ENCODE measurements at regions not wholly inside any gene's neighbourhood (a gene's known extent, or its start where the extent isn't known, plus 50 kb on each side); places are given as distances from the start of the nearest gene placed in this dataset.
"Not testable (repeated sequence)": the region's sequence is repeated elsewhere in the genome, so short reads cannot be mapped to it uniquely, and the experiment has no call there.

- no peaks in the 10 kb centered on the region for H3K9me3 ChIP-seq (ENCODE audit: control insufficient read depth in 2 of 2, low read length in 2 of 2)
- H3K9ac ChIP-seq (ENCODE audit: low read length in 2 of 2) = no peak overlapping the region
- H3K27ac ChIP-seq (ENCODE audit: low read length) = no peak overlapping the region
- H3K27me3 ChIP-seq (ENCODE audit: control insufficient read depth in 1 of 2, insufficient read depth in 2 of 2, low read length in 2 of 2) = no peaks in the 10 kb centered on the region
- H3K36me3 ChIP-seq (ENCODE audit: control insufficient read depth in 2 of 2, insufficient read depth in 2 of 2, low read length in 2 of 2) = no peaks in the 10 kb centered on the region
- no peaks in the 10 kb centered on the region for H3K4me1 ChIP-seq (ENCODE audit: control insufficient read depth, insufficient read depth, low read length)
- no peak overlapping the region for H3K4me3 ChIP-seq (ENCODE audit: low read length in 2 of 2)
Observed at GRCh38 chr12:88816201-88816600, 235.9 kb upstream of the KITLG start.

GRCh38 chr12:88814779-88815178 is 234.5 kb upstream of the KITLG start:
- H3K36me3 ChIP-seq (ENCODE audit: control insufficient read depth in 2 of 2, insufficient read depth in 2 of 2, low read length in 2 of 2) = no peaks in the 10 kb centered on the region

GRCh38 chr12:88812610-88813009 is 232.3 kb upstream of the KITLG start:
- Histone ChIP-seq H3K4me1 (ENCODE audit: control insufficient read depth, insufficient read depth, low read length) (no peaks in the 10 kb centered on the region), H3K4me3 (ENCODE audit: low read length in 2 of 2) (no peak overlapping the region), H3K27ac (ENCODE audit: low read length) (no peak overlapping the region), H3K27me3 (ENCODE audit: control insufficient read depth in 1 of 2, insufficient read depth in 2 of 2, low read length in 2 of 2) (no peaks in the 10 kb centered on the region), H3K9me3 (ENCODE audit: control insufficient read depth in 2 of 2, low read length in 2 of 2) (no peaks in the 10 kb centered on the region), H3K9ac (ENCODE audit: low read length in 2 of 2) (no peak overlapping the region), H3K36me3 (ENCODE audit: control insufficient read depth in 2 of 2, insufficient read depth in 2 of 2, low read length in 2 of 2) (no peaks in the 10 kb centered on the region)

More at GRCh38 chr12:88814779-88815178, 234.5 kb upstream of the KITLG start:
- Histone ChIP-seq H3K9me3 (ENCODE audit: control insufficient read depth in 2 of 2, low read length in 2 of 2) (no peaks in the 10 kb centered on the region), H3K4me3 (ENCODE audit: low read length in 2 of 2) (no peak overlapping the region), H3K4me1 (ENCODE audit: control insufficient read depth, insufficient read depth, low read length) (no peaks in the 10 kb centered on the region), H3K27me3 (ENCODE audit: control insufficient read depth in 1 of 2, insufficient read depth in 2 of 2, low read length in 2 of 2) (no peaks in the 10 kb centered on the region), H3K27ac (ENCODE audit: low read length) (no peak overlapping the region), H3K9ac (ENCODE audit: low read length in 2 of 2) (no peak overlapping the region)

GRCh38 chr12:88810806-88811205 is 230.5 kb upstream of the KITLG start:
- Histone ChIP-seq H3K27ac (ENCODE audit: low read length) (no peak overlapping the region), H3K36me3 (ENCODE audit: control insufficient read depth in 2 of 2, insufficient read depth in 2 of 2, low read length in 2 of 2) (no peaks in the 10 kb centered on the region), H3K9me3 (ENCODE audit: control insufficient read depth in 2 of 2, low read length in 2 of 2) (no peaks in the 10 kb centered on the region), H3K4me1 (ENCODE audit: control insufficient read depth, insufficient read depth, low read length) (no peaks in the 10 kb centered on the region), H3K9ac (ENCODE audit: low read length in 2 of 2) (no peak overlapping the region), H3K4me3 (ENCODE audit: low read length in 2 of 2) (no peak overlapping the region), H3K27me3 (ENCODE audit: control insufficient read depth in 1 of 2, insufficient read depth in 2 of 2, low read length in 2 of 2) (no peaks in the 10 kb centered on the region)

- not testable (repeated sequence) for H3K4me3 ChIP-seq (ENCODE audit: low read length in 2 of 2); H3K4me1 ChIP-seq (ENCODE audit: control insufficient read depth, insufficient read depth, low read length); H3K36me3 ChIP-seq (ENCODE audit: control insufficient read depth in 2 of 2, insufficient read depth in 2 of 2, low read length in 2 of 2)
Observed at GRCh38 chr12:88809841-88810240, 229.6 kb upstream of the KITLG start.

GRCh38 chr12:88805692-88806091 is 225.4 kb upstream of the KITLG start:
- H3K36me3 ChIP-seq (ENCODE audit: control insufficient read depth in 2 of 2, insufficient read depth in 2 of 2, low read length in 2 of 2) = no peaks in the 10 kb centered on the region
- no peaks in the 10 kb centered on the region for H3K4me1 ChIP-seq (ENCODE audit: control insufficient read depth, insufficient read depth, low read length)
- no peak overlapping the region for H3K4me3 ChIP-seq (ENCODE audit: low read length in 2 of 2)
- H3K9ac ChIP-seq (ENCODE audit: low read length in 2 of 2) = no peak overlapping the region
- H3K9me3 ChIP-seq (ENCODE audit: control insufficient read depth in 2 of 2, low read length in 2 of 2) = no peaks in the 10 kb centered on the region
- H3K27ac ChIP-seq (ENCODE audit: low read length) = no peak overlapping the region
- H3K27me3 ChIP-seq (ENCODE audit: control insufficient read depth in 1 of 2, insufficient read depth in 2 of 2, low read length in 2 of 2) = no peaks in the 10 kb centered on the region

More at GRCh38 chr12:88809841-88810240, 229.6 kb upstream of the KITLG start:
- H3K27ac ChIP-seq (ENCODE audit: low read length); H3K9me3 ChIP-seq (ENCODE audit: control insufficient read depth in 2 of 2, low read length in 2 of 2); H3K9ac ChIP-seq (ENCODE audit: low read length in 2 of 2); H3K27me3 ChIP-seq (ENCODE audit: control insufficient read depth in 1 of 2, insufficient read depth in 2 of 2, low read length in 2 of 2): not testable (repeated sequence)

GRCh38 chr12:88805286-88805685 is 225.0 kb upstream of the KITLG start:
- Histone ChIP-seq H3K4me3 (ENCODE audit: low read length in 2 of 2) (no peak overlapping the region), H3K9ac (ENCODE audit: low read length in 2 of 2) (no peak overlapping the region), H3K27me3 (ENCODE audit: control insufficient read depth in 1 of 2, insufficient read depth in 2 of 2, low read length in 2 of 2) (no peaks in the 10 kb centered on the region), H3K9me3 (ENCODE audit: control insufficient read depth in 2 of 2, low read length in 2 of 2) (no peaks in the 10 kb centered on the region), H3K27ac (ENCODE audit: low read length) (no peak overlapping the region), H3K4me1 (ENCODE audit: control insufficient read depth, insufficient read depth, low read length) (no peaks in the 10 kb centered on the region), H3K36me3 (ENCODE audit: control insufficient read depth in 2 of 2, insufficient read depth in 2 of 2, low read length in 2 of 2) (no peaks in the 10 kb centered on the region)

- no peaks in the 10 kb centered on the region for H3K9me3 ChIP-seq (ENCODE audit: control insufficient read depth in 2 of 2, low read length in 2 of 2)
- no peaks in the 10 kb centered on the region for H3K4me1 ChIP-seq (ENCODE audit: control insufficient read depth, insufficient read depth, low read length)
- no peak overlapping the region for H3K9ac ChIP-seq (ENCODE audit: low read length in 2 of 2)
- no peak overlapping the region for H3K4me3 ChIP-seq (ENCODE audit: low read length in 2 of 2)
- H3K27me3 ChIP-seq (ENCODE audit: control insufficient read depth in 1 of 2, insufficient read depth in 2 of 2, low read length in 2 of 2) = no peaks in the 10 kb centered on the region
- H3K36me3 ChIP-seq (ENCODE audit: control insufficient read depth in 2 of 2, insufficient read depth in 2 of 2, low read length in 2 of 2) = no peaks in the 10 kb centered on the region
- H3K27ac ChIP-seq (ENCODE audit: low read length) = no peak overlapping the region
Observed at GRCh38 chr12:88802096-88802706, 221.9 kb upstream of the KITLG start.

GRCh38 chr12:88801227-88802095 is 221.2 kb upstream of the KITLG start:
- H3K27ac ChIP-seq (ENCODE audit: low read length) = no peak overlapping the region
- no peaks in the 10 kb centered on the region for H3K4me1 ChIP-seq (ENCODE audit: control insufficient read depth, insufficient read depth, low read length)
- no peaks in the 10 kb centered on the region for H3K27me3 ChIP-seq (ENCODE audit: control insufficient read depth in 1 of 2, insufficient read depth in 2 of 2, low read length in 2 of 2)
- H3K9me3 ChIP-seq (ENCODE audit: control insufficient read depth in 2 of 2, low read length in 2 of 2) = no peaks in the 10 kb centered on the region
- no peaks in the 10 kb centered on the region for H3K36me3 ChIP-seq (ENCODE audit: control insufficient read depth in 2 of 2, insufficient read depth in 2 of 2, low read length in 2 of 2)
- no peak overlapping the region for H3K9ac ChIP-seq (ENCODE audit: low read length in 2 of 2)
- H3K4me3 ChIP-seq (ENCODE audit: low read length in 2 of 2) = peak overlapping the region in 1 of 2 donors; percentile 20

GRCh38 chr12:88793096-88793495 is 212.8 kb upstream of the KITLG start:
- no peak overlapping the region for H3K27ac ChIP-seq (ENCODE audit: low read length)
- H3K9me3 ChIP-seq (ENCODE audit: control insufficient read depth in 2 of 2, low read length in 2 of 2) = no peaks in the 10 kb centered on the region
- H3K36me3 ChIP-seq (ENCODE audit: control insufficient read depth in 2 of 2, insufficient read depth in 2 of 2, low read length in 2 of 2) = no peaks in the 10 kb centered on the region
- no peak overlapping the region for H3K4me3 ChIP-seq (ENCODE audit: low read length in 2 of 2)
- H3K9ac ChIP-seq (ENCODE audit: low read length in 2 of 2) = no peak overlapping the region
- H3K27me3 ChIP-seq (ENCODE audit: control insufficient read depth in 1 of 2, insufficient read depth in 2 of 2, low read length in 2 of 2) = no peaks in the 10 kb centered on the region
- H3K4me1 ChIP-seq (ENCODE audit: control insufficient read depth, insufficient read depth, low read length) = no peaks in the 10 kb centered on the region

GRCh38 chr12:88790231-88790630 is 210.0 kb upstream of the KITLG start:
- Histone ChIP-seq H3K27ac (ENCODE audit: low read length) (no peak overlapping the region), H3K36me3 (ENCODE audit: control insufficient read depth in 2 of 2, insufficient read depth in 2 of 2, low read length in 2 of 2) (no peaks in the 10 kb centered on the region), H3K4me3 (ENCODE audit: low read length in 2 of 2) (no peak overlapping the region)

More at GRCh38 chr12:88790231-88790630, 210.0 kb upstream of the KITLG start:
- no peak overlapping the region for H3K9ac ChIP-seq (ENCODE audit: low read length in 2 of 2)
- no peaks in the 10 kb centered on the region for H3K27me3 ChIP-seq (ENCODE audit: control insufficient read depth in 1 of 2, insufficient read depth in 2 of 2, low read length in 2 of 2)
- H3K9me3 ChIP-seq (ENCODE audit: control insufficient read depth in 2 of 2, low read length in 2 of 2) = no peaks in the 10 kb centered on the region
- no peaks in the 10 kb centered on the region for H3K4me1 ChIP-seq (ENCODE audit: control insufficient read depth, insufficient read depth, low read length)
